ENCODE measurements at regions not wholly inside any gene's neighbourhood (a gene's known extent, or its start where the extent isn't known, plus 50 kb on each side); places are given as distances from the start of the nearest gene placed in this dataset.

DNA sequence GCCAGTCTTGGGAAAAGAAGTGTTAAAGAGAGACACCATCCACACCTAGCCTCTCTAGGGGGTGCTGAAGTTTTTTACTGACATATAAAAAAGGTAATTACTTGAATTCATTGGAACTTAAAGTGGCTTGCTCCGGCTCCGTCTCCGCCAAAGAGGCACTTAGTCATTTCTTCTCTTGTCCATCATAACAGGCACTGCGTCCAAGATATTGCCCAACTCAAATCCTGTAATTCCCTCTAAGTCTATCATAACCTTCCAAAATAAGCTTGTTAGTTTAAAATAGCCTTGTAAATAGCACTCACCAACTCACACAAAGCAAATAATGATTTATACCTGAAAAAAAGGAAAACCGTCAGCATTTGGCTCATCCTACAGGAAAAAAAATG lies 160.5 kb downstream of the ZBTB18 start:
- TF ChIP-seq POLR2AphosphoS5 (IDR thresholded peaks at IDR 0.05; ENCODE audit: insufficient read depth in 1 of 2, low read depth in 1 of 2): peak in 1 of 2 donors; percentile 27
- TF ChIP-seq POLR2A (IDR thresholded peaks at IDR 0.05): no peak
- TF ChIP-seq, protein P1, sequence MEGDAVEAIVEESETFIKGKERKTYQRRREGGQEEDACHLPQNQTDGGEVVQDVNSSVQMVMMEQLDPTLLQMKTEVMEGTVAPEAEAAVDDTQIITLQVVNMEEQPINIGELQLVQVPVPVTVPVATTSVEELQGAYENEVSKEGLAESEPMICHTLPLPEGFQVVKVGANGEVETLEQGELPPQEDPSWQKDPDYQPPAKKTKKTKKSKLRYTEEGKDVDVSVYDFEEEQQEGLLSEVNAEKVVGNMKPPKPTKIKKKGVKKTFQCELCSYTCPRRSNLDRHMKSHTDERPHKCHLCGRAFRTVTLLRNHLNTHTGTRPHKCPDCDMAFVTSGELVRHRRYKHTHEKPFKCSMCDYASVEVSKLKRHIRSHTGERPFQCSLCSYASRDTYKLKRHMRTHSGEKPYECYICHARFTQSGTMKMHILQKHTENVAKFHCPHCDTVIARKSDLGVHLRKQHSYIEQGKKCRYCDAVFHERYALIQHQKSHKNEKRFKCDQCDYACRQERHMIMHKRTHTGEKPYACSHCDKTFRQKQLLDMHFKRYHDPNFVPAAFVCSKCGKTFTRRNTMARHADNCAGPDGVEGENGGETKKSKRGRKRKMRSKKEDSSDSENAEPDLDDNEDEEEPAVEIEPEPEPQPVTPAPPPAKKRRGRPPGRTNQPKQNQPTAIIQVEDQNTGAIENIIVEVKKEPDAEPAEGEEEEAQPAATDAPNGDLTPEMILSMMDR (IDR thresholded peaks at IDR 0.05): no peak

All from vagina (tissue), 2 donors.